Keratinocyte (primary cell): ENCODE measurements at regions not wholly inside any gene's neighbourhood (a gene's known extent, or its start where the extent isn't known, plus 50 kb on each side); places are given as distances from the start of the nearest gene placed in this dataset.

Experiments
- DNase-seq: peaks from one replicate; pipeline ENCODE4 v3.0.0-alpha.2; 2011; ENCODE audit warnings: low read depth, missing footprints, low spot score
- FAIRE-seq: peaks from 2 replicates; lab custom pipeline; 2011; peaks lifted over from hg19 to GRCh38; lab: Jason Lieb, UNC
- H2AFZ ChIP-seq: 2 replicates; pipeline ENCODE4 v1.6.0; 2012; ENCODE audit warnings: low read length, control low read depth, inconsistent platforms; ENCODE audit not compliant: control insufficient read depth
- H3K27ac ChIP-seq: 2 replicates; pipeline ENCODE4 v1.5.1; 2011; ENCODE audit warnings: low read length; ENCODE audit not compliant: control insufficient read depth, insufficient read depth
- H3K27me3 ChIP-seq: 3 replicates; pipeline ENCODE4 v1.6.0; 2011; ENCODE audit warnings: low read length; ENCODE audit not compliant: control insufficient read depth, insufficient read depth; ENCODE audit errors: extremely low read depth
- H3K36me3 ChIP-seq, 2 experiments: 2 replicates in 1 of 2; 3 replicates in 1 of 2; pipeline ENCODE4 v1.5.1; 2011; ENCODE audit warnings: low read length in 2 of 2, mild to moderate bottlenecking in 1 of 2; ENCODE audit not compliant: control insufficient read depth in 2 of 2, insufficient read depth in 2 of 2; ENCODE audit errors: extremely low read depth in 1 of 2
- H3K4me1 ChIP-seq: 3 replicates; pipeline ENCODE4 v1.5.1; 2011; ENCODE audit warnings: low read length; ENCODE audit not compliant: control insufficient read depth, insufficient read depth; ENCODE audit errors: extremely low read depth
- H3K4me2 ChIP-seq: 3 replicates; pipeline ENCODE4 v1.6.0; 2011; ENCODE audit warnings: low read depth, low read length; ENCODE audit not compliant: control insufficient read depth, insufficient read depth; ENCODE audit errors: extremely low read depth
- H3K4me3 ChIP-seq, 3 experiments: fragments of 200-600 bp in 1 of 3; sonication (generic) in 1 of 3; 2 replicates in 2 of 3; 3 replicates in 1 of 3; pipeline ENCODE4 v1.5.1; 2011 to 2016; ENCODE audit warnings: low read length in 3 of 3, mild to moderate bottlenecking in 3 of 3, control low read depth in 2 of 3, inconsistent platforms in 1 of 3, low read depth in 1 of 3, mixed read lengths in 1 of 3, mixed run types in 1 of 3, moderate library complexity in 1 of 3; ENCODE audit not compliant: control insufficient read depth in 2 of 3, insufficient read depth in 2 of 3; ENCODE audit errors: extremely low read depth in 1 of 3
- H3K79me2 ChIP-seq: 2 replicates; pipeline ENCODE4 v1.6.0; 2012; ENCODE audit warnings: low read length; ENCODE audit not compliant: control insufficient read depth, insufficient read depth
- H3K9ac ChIP-seq: 3 replicates; pipeline ENCODE4 v1.6.0; 2011; ENCODE audit warnings: low read length; ENCODE audit not compliant: control insufficient read depth, insufficient read depth; ENCODE audit errors: extremely low read depth
- H3K9me1 ChIP-seq: 3 replicates; pipeline ENCODE4 v1.6.0; 2011; ENCODE audit warnings: low read length; ENCODE audit not compliant: control insufficient read depth, insufficient read depth; ENCODE audit errors: extremely low read depth
- H3K9me3 ChIP-seq: 2 replicates; pipeline ENCODE4 v1.5.1; 2012; ENCODE audit warnings: low read depth, low read length; ENCODE audit not compliant: control insufficient read depth
- H4K20me1 ChIP-seq: 3 replicates; pipeline ENCODE4 v1.6.0; 2011; ENCODE audit warnings: low read length; ENCODE audit not compliant: control insufficient read depth, insufficient read depth; ENCODE audit errors: extremely low read depth
- CTCF ChIP-seq, 3 experiments: IDR thresholded peaks in 1 of 3; conservative IDR thresholded peaks in 1 of 3; optimal IDR thresholded peaks in 1 of 3; 2 replicates in 2 of 3; 3 replicates in 1 of 3; pipeline versions ENCODE3 to v1.5.1; 2011; ENCODE audit warnings: low read length in 3 of 3, mild to moderate bottlenecking in 3 of 3, moderate library complexity in 2 of 3, control low read depth in 1 of 3, inconsistent platforms in 1 of 3; ENCODE audit not compliant: insufficient read depth in 2 of 3; ENCODE audit errors: extremely low read depth in 1 of 3
- EZH2 ChIP-seq: IDR thresholded peaks from one replicate; pipeline ENCODE4 v1.6.1; 2012; ENCODE audit warnings: inconsistent platforms, mild to moderate bottlenecking, low read length, moderate library complexity
- dilution Hi-C: fragments of 300-500 bp; cut with MboI; formaldehyde crosslinking; loops from one replicate; pipeline ENCODE4 v1.7.0; 2020; ENCODE audit warnings: low sequenced_read_pairs; ENCODE audit not compliant: extremely low pct_ligation_motif_present

- H3K4me2 ChIP-seq: no peak overlapping the region
- no peak overlapping the region for H3K9ac ChIP-seq
- no peak for FAIRE-seq
- H3K36me3 ChIP-seq: no peaks in the 10 kb centered on the region
- no peaks in the 10 kb centered on the region for H3K9me1 ChIP-seq
- H3K27me3 ChIP-seq: no peaks in the 10 kb centered on the region
- no peak overlapping the region for H3K4me3 ChIP-seq
- no peak overlapping the region for H2AFZ ChIP-seq
- no peaks in the 10 kb centered on the region for H3K79me2 ChIP-seq
- H3K27ac ChIP-seq: no peak overlapping the region
- no peak for DNase-seq
- TF ChIP-seq EZH2 (no peak), CTCF (optimal IDR thresholded peaks at IDR 0.05 in 1 of 3, IDR thresholded peaks at IDR 0.05 in 1 of 3, conservative IDR thresholded peaks at IDR 0.05 in 1 of 3; ENCODE audit: extremely low read depth in 1 of 3, insufficient read depth in 2 of 3, low read length in 3 of 3) (no peak)
- no peaks in the 10 kb centered on the region for H4K20me1 ChIP-seq
- H3K4me1 ChIP-seq: no peaks in the 10 kb centered on the region
- no peaks in the 10 kb centered on the region for H3K9me3 ChIP-seq
- dilution Hi-C loops: no loop called here
Observed at GRCh38 chr21:21801921-21802320, 803.7 kb downstream of the NCAM2 start.

GRCh38 chr21:21806711-21807597, 808.7 kb downstream of the NCAM2 start:
- no peak for FAIRE-seq
- Histone ChIP-seq H3K4me2 (no peak overlapping the region), H3K79me2 (no peaks in the 10 kb centered on the region), H3K36me3 (no peaks in the 10 kb centered on the region), H3K9ac (no peak overlapping the region), H3K4me3 (no peak overlapping the region), H2AFZ (no peak overlapping the region), H4K20me1 (no peaks in the 10 kb centered on the region), H3K9me1 (no peaks in the 10 kb centered on the region), H3K9me3 (no peaks in the 10 kb centered on the region), H3K4me1 (no peaks in the 10 kb centered on the region), H3K27ac (no peak overlapping the region), H3K27me3 (no peaks in the 10 kb centered on the region)
- TF ChIP-seq CTCF (optimal IDR thresholded peaks at IDR 0.05 in 1 of 3, IDR thresholded peaks at IDR 0.05 in 1 of 3, conservative IDR thresholded peaks at IDR 0.05 in 1 of 3; ENCODE audit: extremely low read depth in 1 of 3, insufficient read depth in 2 of 3, low read length in 3 of 3) (no peak), EZH2 (no peak)
- dilution Hi-C loops: no loop called here
- DNase-seq: no peak
